GM12891 (cell line): ENCODE measurements at regions not wholly inside any gene's neighbourhood (a gene's known extent, or its start where the extent isn't known, plus 50 kb on each side); places are given as distances from the start of the nearest gene placed in this dataset.

Source experiments
- DNase-seq: peaks from one replicate; pipeline ENCODE4 v3.0.0; 2011; ENCODE audit warnings: low spot score; ENCODE audit not compliant: insufficient read length
- FAIRE-seq: peaks from 2 replicates; lab custom pipeline; 2011; peaks lifted over from hg19 to GRCh38; lab: Jason Lieb, UNC
- PAX5 ChIP-seq: IDR thresholded peaks from 2 replicates; pipeline ENCODE4 v1.6.1; 2011; ENCODE audit warnings: low read length, moderate library complexity, mild to moderate bottlenecking; ENCODE audit not compliant: insufficient read depth, severe bottlenecking
- POLR2A ChIP-seq: IDR thresholded peaks from 2 replicates; pipeline ENCODE4 v1.6.1; 2011; ENCODE audit warnings: low read depth, low read length, control low read depth
- POLR2AphosphoS5 ChIP-seq: IDR thresholded peaks from 2 replicates; pipeline ENCODE4 v1.6.1; 2011; ENCODE audit warnings: low read depth, low read length, control low read depth
- POU2F2 ChIP-seq: IDR thresholded peaks from 2 replicates; pipeline ENCODE4 v1.6.1; 2011; ENCODE audit warnings: low read depth, mild to moderate bottlenecking, control low read depth, low read length, moderate library complexity
- SPI1 ChIP-seq: IDR thresholded peaks from 2 replicates; pipeline ENCODE4 v1.6.1; 2011; ENCODE audit warnings: low read depth, low read length, control low read depth
- TAF1 ChIP-seq: IDR thresholded peaks from 2 replicates; pipeline ENCODE4 v1.6.1; 2011; ENCODE audit warnings: low read depth, low read length, control low read depth

GRCh38 chr3:38968403-38968802, 83.3 kb downstream of the SCN11A start:
- FAIRE-seq (no peak), DNase-seq (no peak)
- no peak for TF ChIP-seq POU2F2
- no peak for TF ChIP-seq TAF1
- TF ChIP-seq SPI1, result no peak
- TF ChIP-seq POLR2AphosphoS5, result no peak
- no peak for TF ChIP-seq POLR2A
- no peak for TF ChIP-seq PAX5

- no peak for TF ChIP-seq PAX5
- TF ChIP-seq SPI1, result no peak
- TF ChIP-seq POLR2A, result no peak
- no peak for TF ChIP-seq TAF1
- no peak for TF ChIP-seq POU2F2
- no peak for TF ChIP-seq POLR2AphosphoS5
- FAIRE-seq, result no peak
These were observed 84.1 kb downstream of the SCN11A start for GRCh38 chr3:38967693-38967989.

DNA sequence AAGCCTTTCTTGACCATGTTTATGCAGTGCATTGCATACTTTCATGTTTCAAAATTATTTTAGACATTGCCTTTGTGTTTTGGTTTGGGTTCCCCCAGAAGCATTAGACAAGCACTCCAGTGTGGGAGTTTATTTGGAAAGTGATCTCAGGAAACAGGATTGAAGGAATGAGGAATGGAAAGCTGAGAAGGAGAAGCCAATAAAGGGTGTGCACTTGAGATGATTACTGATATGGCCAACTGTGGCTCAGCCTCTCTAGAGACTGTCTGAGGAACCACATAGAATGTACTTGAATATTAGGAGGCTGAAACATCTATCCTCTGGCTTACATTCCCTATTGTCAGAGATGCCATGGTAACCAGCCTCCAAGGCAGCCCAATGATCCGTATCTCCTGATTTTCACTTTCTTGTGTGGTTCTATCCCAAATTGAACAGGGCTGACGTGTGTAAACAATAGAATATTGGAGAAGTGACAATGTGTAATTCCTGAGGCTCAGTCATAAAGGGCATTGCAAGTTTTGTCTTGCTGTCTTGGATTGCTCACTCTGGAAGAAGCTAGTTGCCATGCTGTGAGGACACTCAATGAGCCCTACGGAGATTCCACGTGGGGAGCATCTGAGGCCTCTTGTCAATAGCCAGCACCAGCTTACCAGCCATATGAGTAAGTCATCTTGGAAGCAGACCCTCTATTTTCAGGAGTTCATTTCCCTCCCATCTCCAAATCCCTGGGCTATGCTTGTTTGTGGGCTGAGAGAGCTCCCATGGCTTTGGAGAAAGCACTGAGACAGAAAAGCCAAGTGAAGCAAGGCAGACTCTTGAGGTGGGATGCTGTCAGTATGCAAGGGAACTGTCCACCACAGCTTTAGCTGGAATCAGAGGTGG, 84.7 kb downstream of the SCN11A start:
- DNase-seq, result no peak
- FAIRE-seq, result no peak
- TF ChIP-seq TAF1 (no peak), PAX5 (no peak), POLR2AphosphoS5 (no peak), POLR2A (no peak), POU2F2 (no peak), SPI1 (no peak)

More at GRCh38 chr3:38967693-38967989, 84.1 kb downstream of the SCN11A start:
- DNase-seq, result no peak

DNA sequence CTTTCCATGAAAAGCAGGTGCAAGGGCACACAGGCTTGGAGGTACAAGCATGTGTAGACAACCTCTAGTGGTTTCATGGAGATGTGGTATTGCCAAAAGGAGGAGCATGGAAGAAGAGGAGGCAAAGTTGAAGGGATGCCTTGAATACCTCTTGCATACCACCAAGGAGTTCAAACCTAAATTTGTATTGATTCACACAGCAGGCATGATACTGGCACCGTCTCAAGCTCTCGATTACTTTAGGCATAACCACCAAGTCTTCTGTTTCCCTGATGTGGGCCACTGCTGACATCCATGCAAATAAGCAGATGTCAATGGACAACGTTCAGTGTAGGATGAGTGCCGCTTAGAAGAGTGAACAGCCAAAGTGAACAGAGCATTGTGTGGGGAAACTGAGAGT, 87.1 kb downstream of the SCN11A start:
- TF ChIP-seq PAX5 (no peak), SPI1 (no peak), POLR2AphosphoS5 (no peak), POU2F2 (no peak), TAF1 (no peak), POLR2A (no peak)
- FAIRE-seq, result no peak
- no peak for DNase-seq

- FAIRE-seq, result no peak
- TF ChIP-seq POU2F2 (no peak), POLR2A (no peak), SPI1 (no peak), POLR2AphosphoS5 (no peak), PAX5 (no peak), TAF1 (no peak)
- no peak for DNase-seq
These were observed 87.5 kb downstream of the SCN11A start for GRCh38 chr3:38964204-38964603.

- FAIRE-seq, result peak; percentile 69
- no peak for DNase-seq
- no peak for TF ChIP-seq PAX5
- no peak for TF ChIP-seq POU2F2
- no peak for TF ChIP-seq POLR2AphosphoS5
- TF ChIP-seq POLR2A, result no peak
- TF ChIP-seq TAF1, result no peak
- no peak for TF ChIP-seq SPI1
These were observed 90.7 kb downstream of the SCN11A start for GRCh38 chr3:38960953-38961622.

DNA sequence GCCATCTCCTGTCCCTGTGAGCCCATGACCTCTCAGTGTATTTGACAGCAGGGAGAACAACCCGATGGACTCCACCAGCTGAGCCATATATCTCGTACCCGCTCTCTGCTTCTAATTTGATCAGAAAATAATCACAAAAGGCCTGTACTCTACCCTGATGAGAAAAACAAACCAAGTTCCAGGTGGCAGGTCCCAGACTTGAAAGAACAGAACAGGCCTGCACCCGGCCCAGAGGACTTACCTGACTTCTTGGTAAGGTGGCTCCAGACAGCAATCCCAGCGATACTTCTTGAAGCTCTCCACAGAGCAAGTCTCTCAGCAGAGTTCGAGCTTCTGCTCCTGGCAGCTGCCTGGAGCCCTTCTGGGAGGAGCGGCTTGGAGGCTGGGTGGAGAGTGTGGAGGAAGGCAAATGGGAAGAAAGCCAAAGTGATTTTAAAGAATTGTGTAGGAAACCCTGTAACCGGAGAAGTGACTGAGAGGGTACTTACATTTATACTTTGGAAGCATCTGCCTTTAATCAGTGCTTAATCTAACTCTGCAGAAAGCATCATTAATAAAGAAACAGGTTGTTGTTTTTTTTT, 91.6 kb downstream of the SCN11A start:
- DNase-seq (no peak), FAIRE-seq (no peak)

DNA sequence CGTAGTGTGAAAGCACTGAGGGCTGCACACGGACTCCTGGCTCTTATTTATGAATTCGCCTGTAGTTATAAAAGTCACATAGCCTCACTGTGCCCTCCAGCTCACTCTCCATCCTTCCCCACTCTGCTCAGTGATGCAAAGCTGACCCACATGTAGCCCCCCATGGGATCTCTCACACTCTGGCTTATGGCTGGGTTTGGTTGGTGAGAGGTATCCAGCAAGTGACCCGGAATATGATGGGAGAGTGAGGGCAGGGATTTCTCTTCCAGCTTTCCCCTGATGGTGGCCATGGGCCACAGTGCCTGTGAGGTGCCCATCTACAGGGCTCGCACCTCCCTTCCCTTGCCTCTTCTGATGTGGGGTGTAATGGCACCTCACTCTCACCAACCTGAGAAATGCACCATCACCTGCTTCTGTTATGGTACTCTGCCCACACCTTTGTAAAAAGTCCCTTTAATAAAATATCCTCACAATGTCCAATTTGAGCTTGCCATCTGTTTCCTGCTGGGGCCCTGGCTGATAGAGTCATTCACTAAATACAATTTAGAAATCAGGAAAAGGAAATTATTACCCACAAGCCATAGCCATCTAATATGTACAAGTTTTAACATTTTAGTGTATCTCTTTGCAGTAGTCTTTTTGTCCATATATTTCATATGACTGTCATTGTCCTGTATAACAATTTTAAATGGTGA, 93.6 kb downstream of the SCN11A start:
- TF ChIP-seq POLR2AphosphoS5, result no peak
- TF ChIP-seq PAX5, result no peak
- TF ChIP-seq POU2F2, result no peak
- TF ChIP-seq SPI1, result no peak
- TF ChIP-seq POLR2A, result no peak
- TF ChIP-seq TAF1, result no peak
- DNase-seq (no peak), FAIRE-seq (no peak)

More for the DNA sequence above, 91.6 kb downstream of the SCN11A start:
- TF ChIP-seq POLR2A (no peak), POU2F2 (no peak), SPI1 (no peak), TAF1 (no peak), POLR2AphosphoS5 (no peak), PAX5 (no peak)
